Kidney tubule cell (primary cell): ENCODE measurements at regions not wholly inside any gene's neighbourhood (a gene's known extent, or its start where the extent isn't known, plus 50 kb on each side); places are given as distances from the start of the nearest gene placed in this dataset.
"Not testable (repeated sequence)": the region's sequence is repeated elsewhere in the genome, so short reads cannot be mapped to it uniquely, and the experiment has no call there.

Source experiments
- DNase-seq: peaks from one replicate; pipeline ENCODE4 v3.0.0-alpha.2; 2018; ENCODE audit warnings: low spot score

DNA sequence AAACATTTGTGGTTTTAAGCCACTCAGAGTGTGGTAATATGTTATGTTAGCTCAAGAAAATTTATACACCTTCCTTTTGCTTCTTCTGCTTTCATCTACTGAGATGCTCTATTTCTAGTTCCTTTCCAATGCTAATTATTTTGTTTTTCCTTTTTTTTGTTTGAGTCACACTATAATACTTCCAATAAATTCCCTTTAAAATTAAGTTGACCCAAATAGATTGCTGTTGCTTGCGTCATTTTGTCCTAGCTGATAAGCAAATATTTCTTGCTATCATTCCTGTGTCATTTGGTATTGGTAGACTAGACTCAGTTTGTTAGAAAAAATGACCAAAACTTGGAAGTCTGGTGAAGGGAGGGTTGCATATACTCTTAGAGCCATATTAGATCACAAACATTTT is 437.0 kb upstream of the CNTN6 start:
- no peak for DNase-seq

DNA sequence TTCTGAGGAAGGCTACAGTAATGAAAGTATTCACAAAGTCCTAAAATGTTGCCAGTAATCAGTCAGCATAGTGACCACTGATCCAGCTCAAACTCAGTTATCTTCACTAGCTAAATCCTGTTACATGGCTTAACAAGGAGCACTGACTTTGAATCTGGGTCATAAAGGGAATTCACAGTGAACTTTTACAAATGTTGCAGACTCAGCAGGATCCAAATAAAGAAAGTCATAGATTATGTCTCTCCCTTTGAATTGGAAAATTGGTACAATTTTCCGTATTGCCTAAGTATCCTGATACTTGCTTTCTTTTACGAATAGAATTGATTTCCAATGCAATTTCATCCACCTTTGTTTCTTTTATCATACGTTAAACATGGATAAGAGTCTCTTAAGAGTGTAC is 431.5 kb upstream of the CNTN6 start:
- DNase-seq: no peak

DNA sequence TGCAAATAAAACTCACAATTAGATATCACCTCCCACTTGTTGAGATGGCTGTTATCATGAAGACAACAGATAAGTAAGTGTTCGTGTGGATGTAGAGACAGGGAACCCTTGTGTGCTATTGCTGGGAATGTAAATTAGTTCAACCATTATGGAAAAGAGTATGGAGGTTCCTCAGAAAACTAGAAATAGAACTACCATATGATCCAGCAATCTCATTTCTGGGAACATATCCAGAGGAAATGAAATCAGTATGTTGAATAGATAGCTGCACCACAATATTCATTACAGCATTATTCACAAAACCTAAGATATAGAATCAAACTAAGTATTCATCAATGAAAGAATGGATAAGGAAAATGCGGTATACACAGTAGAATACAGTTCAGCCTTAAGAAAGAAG is 418.7 kb upstream of the CNTN6 start:
- no peak for DNase-seq

DNA sequence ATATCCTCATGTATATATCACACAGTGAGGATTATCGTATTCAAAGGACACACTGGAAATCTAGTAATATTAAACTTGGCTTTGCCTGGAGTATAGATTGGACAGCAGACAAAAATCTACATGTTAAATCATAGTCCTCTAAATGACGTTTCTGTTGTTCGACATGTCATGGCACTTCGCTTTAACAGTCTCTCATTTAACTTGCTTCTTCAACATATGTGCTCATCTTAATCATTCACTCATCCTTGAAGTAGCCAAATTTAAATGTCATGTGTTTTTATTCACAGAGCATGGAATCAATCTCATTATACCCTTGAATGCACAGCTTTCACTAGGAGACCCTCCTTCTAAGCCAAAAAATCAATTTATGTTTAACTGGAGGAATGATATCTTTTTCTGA is 417.0 kb upstream of the CNTN6 start:
- DNase-seq: no peak

DNA sequence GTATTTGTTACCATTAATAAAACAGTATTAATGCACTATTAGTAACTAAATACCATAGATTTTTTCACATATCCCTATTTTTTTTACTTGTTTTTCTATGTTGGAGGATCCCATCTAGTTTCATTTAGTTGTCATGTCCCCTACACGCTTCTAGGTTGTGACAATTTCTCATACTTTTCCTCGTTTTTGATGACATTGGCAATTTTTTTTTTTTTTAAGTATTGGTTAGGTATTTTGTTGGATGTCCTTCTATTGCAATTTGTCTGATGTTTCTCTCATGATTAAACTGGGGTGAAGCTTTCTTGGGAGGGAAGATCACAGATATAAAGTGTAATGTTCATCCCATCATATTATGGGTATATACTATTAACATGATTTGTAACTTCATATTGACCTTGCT is 409.1 kb upstream of the CNTN6 start:
- no peak for DNase-seq

DNA sequence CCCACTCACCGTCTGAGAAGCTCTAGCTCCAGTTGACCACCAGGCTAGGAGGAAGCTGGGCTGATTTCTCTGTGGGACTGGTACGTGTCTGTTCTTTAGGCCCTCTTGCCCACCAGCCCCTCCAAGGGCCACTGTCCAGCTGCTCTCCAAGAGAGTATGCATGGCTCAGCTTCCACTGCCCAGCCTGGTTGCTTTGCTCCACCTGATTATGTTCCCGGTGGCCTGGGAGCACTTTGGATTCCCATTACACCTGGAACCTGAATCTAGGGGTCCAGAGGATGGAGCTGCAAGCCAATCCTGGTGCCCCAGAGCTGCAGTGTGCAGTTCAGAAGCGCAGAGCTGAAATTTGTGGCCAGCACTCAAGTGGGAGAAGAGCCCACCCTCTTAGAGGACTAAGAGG is 402.1 kb upstream of the CNTN6 start:
- no peak for DNase-seq

DNA sequence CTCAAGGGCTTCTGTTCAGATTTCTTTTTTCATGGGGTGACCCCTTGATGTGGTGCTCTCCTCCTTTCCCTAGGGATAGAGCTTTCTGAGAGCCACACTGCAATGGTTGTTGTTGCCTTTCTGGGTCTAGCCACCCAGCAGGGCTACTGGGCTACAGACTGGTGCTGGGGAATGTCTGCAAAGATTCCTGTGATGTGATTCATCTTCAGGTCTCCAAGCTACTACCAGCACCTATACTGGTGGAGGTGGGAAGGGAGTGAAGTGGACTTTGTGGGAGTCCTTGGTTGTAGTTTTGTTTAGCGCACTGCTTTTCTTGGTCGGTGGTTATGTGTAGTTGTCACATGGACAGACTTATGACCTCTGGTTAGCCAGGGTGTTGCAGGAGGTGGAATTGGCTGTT is 392.3 kb upstream of the CNTN6 start:
- DNase-seq: peak; percentile 28

DNA sequence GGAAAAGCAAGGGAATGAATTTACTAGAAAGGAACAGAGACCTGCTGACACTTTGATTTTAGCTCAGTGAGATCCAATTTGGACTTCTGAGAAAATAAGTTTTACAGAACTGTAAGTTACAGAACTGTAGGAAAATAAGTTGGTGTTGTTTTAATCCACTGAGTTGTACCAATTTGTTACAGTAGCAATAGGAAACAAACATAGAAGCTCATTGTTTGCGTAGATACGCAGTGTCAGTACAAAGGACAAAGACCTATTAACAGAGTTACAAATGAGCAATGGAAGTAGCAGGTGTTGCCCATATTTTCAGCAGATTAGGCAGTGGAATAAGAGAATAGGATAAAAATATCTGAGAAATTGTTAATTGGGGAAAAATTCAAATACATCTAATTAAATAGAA is 385.8 kb upstream of the CNTN6 start:
- no peak for DNase-seq

DNA sequence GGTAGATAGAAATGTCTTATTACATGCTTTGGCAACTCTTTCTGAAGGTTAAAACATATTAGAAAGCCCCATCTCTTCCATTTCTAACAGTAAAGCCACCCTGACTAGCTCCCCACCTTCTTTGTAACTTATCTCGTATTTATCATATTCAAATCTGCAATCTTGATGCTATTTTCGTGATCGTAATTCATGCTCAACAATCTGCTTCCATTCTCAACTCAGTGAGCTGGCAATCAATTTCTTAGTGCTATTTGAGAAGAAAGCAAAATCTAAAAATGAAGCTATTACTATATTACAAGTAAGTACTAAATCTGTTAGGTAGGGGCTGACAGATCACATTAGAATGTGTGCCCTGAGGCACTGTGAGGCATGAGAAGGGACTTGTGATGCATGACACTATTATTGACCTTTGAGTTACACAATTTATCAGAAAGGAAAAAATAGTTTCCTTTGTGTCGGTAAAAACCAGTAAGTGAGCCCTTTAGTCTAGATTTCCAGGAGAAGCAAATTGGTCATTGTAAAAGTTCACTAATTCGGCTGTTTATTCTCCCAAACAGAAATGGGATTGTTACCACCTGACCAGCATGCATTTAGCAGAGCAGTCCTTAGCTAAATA is 379.7 kb upstream of the CNTN6 start:
- DNase-seq: peak; percentile 37

DNA sequence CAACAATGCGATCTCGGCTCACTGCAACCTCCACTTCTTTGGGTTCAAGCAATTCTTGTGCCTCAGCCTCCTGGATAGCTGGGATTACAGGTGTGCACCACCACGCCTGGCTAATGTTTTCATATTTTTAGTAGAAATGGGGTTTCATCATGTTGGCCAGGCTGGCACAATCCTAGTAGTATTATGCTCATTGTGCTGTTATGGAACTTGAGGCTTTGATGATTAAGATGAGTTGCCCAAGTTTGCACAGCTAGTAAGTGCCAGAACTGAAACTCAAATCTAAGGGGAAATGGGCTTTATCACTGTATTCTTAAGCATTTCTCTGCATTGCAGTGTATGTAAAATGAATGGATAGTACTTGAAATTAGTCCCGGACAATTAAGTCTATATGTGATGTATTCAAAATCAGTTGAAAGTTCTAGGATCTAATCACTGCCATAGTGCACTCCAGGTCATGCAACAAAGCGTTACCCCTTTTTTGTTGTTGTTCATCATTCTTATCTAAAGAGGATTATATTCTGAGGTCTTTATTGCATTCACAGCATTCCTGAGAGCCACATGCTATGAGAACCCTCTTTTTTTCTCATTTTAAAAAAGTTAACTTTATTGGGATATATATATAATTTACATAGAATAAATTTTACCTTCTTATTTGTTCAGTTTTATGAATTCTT is 378.7 kb upstream of the CNTN6 start:
- DNase-seq: no peak

DNA sequence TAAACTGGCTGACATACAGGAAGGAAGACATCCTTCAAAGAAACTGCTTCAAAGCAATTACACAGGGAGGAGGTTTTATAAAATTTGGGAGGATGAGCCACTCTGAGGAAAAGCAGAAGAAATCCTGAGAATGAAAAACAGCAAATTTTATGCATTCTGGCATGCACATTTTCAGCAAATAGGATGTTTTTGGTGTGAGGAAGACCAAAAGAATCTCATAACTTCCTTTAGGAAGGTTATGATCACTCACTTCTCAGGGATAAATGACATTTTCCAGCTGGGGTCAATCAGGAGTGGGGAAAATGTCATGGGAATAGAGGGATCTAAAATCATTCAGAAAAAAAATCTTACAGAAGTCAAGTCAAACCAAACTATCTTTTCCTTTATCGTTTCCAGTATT is 371.7 kb upstream of the CNTN6 start:
- no peak for DNase-seq

DNA sequence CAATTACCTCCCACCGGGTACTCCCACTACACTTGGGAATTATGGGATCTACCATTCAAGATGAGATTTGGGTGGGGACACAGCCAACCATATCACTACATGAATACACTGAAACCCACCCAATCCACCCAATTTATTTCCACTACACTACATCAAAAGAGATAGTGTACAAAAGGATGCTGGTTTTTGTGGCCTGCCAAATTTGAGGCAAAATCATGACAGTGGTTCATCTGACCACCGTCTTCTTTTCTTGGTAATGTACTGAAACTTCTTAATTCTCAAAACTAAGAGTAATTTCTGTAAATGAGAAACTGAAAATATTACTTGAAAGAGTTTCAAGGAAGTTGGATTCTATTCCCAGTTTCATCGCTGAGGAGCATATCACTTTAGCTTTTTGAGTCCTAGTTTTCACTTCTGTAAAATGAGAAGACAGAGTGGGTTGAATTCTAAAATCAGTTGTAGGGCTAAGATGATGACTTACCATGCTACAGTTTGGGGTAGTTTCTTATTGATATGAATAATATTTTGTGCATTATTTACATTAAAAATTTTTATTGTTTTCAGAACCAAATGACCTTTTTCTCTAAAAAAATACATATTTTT is 360.4 kb upstream of the CNTN6 start:
- DNase-seq: no peak

DNA sequence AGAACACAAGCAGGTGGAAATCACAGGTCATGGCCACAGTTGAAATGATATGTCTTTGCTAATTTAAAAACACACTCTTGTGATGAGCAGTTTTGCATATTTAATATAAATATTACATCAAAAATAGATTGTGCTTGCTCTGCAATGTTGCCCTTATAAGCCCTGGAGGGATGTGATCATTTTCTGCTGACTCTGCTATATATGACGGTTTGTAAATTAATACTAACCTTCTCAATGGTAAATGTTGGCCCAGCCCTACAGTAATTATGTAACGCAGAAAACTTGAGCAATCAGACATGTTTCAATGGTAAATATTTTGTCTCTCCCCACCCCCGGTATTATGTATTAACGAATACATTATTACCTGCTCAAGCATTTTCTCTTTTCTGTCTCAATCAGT is 359.5 kb upstream of the CNTN6 start:
- no peak for DNase-seq

DNA sequence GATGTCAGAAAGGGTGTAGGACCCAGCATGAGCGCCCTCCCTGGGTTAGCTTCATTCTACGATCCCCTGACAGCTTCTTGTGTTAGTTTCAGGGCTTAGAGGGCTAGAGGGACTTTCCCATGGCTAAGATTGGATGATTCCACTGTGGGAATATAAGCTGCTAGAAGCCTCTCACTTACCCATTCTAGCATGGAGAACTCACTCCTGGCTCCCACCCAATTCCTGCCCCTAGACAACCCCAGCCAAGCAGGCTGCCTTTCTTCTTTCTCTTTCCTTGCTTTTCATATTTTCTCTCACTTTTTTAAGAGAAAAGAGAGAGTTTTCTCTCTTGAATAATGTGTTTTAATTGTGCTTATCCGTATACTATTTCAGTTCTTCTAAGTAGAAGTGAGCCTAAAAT is 335.1 kb upstream of the CNTN6 start:
- DNase-seq: peak; percentile 1

DNA sequence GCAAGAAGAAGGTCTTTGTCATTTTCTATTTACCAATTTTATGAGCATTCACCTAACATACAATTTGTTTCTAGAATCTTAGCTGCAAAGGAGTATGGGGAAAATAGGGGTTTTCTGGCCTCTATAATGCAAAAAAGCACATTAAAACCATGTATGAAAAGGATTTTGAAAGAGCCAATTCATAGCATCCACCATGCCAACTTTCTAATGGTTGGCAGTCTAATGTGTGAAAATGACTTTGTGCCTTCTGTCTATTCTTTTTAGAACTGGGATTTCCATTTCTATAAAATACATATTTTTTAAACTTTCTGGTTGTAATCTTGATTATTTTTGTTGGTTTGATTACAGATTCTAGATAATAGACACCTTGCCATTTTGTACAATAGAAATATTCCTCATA is 333.7 kb upstream of the CNTN6 start:
- no peak for DNase-seq

DNA sequence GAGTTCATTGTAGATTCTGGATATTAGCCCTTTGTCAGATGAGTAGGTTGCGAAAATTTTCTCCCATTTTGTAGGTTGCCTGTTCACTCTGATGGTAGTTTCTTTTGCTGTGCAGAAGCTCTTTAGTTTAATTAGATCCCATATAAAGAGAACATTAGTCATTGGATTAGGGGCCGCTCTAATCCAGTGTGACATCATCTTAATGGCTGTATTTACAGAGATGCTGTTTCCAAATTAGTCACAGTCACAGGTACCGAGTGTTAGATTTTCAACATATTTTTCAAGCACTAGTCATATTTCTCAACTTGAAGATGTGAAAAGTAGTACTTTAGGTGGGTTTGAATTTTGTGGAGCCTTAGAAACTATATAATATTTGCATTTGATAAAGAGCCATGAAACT is 319.4 kb upstream of the CNTN6 start:
- not testable (repeated sequence) for DNase-seq

DNA sequence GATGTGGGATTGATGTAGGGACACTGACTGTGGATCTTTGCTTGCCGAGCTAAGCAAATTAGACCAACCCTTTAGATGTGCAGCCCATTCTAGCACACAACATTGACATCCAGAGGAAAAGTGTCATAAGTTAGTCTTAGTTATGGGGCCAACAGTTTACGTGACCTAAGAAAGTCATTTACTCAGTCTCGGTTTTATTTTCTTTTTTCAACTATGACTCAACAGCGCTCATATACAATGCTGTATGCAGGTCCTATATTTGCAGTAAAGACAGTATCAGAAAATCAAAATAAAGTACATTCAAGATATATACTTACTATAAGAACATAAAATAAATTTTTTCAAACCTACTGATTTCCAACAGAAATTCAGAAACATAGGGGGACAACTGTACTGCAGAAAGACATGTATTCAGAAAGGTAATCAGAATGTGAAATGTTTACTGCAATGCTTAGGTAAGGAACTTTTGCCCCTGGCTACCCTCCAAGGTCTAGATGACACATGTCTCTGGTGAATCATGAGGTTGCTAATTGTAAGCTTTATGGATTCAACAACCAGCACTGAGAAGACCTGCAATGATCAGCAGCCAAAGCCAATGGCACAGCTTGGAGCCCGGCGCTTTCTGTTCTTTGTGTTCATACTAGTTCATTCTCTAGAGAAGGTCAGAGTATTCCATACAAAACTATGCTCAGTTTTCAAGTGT is 317.5 kb upstream of the CNTN6 start:
- peak; percentile 55 for DNase-seq

DNA sequence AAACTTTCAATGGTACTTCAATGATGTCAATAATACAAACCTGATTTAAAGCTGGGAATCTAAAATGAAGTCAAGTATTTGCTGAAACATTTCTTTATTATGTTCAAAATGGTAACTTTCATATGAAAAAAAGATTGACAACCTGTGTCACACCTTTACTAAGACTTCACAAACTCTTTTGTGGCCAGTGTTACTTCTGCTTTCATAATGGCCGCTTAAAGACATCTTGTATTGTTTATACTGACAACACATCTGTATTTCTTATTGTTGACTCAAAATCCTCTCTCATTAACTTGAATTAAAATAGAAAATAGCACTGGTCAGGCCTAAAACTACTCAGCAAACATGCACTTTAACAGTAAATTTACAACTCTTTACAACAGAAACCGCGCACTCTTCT is 312.3 kb upstream of the CNTN6 start:
- no peak for DNase-seq

DNA sequence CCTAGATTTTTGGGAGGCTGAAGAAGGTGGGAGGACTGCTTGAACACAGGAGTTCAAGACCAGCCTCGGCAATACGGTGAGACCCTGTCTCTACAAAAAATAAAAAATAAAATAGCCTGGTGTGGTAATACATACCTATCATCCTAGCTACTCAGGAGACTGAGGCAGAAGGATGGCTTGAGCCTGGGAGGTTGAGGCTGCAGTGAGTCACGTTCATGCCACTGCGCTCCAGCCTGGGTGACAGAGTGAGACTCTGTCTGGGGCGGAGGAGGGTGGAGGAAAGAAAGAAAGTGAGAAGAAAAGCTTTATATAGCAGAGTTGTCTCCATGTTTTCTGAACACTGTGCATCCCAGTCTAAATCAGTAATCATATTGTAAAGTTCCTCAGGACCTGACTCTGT is 301.4 kb upstream of the CNTN6 start:
- no peak for DNase-seq

DNA sequence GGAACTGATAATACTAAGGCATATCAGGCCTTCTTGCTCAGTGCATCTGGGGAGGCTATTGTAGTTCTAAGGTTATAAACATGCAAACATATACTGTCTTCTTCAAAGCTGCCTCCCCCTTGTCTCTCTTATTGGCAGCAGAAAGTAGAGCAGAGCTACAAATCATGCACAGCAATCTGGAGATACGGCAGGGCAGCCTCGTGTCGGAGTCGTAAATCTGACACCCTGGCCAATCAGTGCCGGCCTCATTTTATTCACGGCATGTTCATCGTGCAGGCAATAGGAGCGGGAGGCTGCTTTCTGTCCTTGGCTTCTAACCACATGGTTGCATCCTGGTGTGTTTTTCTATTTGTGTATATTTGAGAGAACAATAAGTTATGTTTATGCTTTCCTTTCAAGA is 300.2 kb upstream of the CNTN6 start:
- no peak for DNase-seq

DNA sequence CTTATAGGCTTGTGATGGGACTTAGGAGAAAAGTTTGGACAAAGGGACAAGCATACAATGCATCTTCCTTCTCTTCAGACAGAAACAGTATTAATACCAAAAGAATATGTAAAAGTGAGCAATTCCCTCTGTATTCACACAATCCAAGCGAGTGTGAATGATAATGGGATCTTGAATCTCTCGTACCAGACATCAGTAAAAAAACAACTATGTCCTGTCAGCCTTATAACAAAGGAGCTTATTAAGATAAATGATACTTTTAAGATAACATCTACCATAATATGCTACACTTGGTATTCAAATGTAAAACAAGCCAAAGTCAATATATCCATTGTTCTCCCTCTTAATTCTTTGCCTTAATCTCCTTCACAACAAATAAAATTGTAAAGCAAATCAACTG is 288.6 kb upstream of the CNTN6 start:
- DNase-seq: no peak

DNA sequence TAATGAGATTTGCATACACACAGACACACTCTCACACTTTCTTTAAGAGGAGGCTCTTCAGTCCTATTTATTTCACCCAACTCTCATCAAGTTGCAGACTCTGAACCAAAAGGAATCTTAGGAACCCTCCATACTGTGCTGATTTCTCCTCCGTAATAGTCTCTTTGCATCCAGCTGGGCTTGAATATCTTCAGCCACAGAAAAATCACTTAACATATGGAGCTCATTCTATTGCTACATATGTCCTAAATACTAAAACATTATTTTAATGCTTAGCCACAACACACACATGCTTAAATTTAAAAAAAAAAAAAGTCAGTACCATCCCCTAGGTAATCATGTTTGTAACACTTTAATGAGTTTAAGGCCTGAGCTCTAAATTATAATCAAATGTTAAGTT is 287.5 kb upstream of the CNTN6 start:
- DNase-seq: no peak

DNA sequence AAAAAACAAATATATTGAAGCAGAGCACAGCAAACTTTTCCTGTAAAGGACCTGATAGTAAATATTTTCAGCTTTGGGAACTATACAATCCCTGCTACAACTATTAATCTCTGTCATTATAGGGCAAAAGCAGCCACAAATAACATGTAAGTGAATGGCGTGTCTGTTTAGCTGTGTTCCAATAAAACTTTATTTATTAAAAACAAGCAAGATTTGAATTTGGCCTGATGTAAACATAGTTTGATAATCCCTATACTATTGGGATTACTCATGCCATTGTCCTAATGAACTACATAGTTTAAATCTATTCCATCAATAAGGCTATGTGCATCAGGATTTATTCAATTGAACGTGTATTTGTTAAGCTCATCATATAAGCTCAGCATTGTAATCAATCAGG is 286.8 kb upstream of the CNTN6 start:
- no peak for DNase-seq
